ENCODE measurements at regions not wholly inside any gene's neighbourhood (a gene's known extent, or its start where the extent isn't known, plus 50 kb on each side); places are given as distances from the start of the nearest gene placed in this dataset. TPM values are rescaled to one million over a fixed set of nuclear protein-coding genes. Genes with fewer than 3 reads are reported as not detected.

DNA sequence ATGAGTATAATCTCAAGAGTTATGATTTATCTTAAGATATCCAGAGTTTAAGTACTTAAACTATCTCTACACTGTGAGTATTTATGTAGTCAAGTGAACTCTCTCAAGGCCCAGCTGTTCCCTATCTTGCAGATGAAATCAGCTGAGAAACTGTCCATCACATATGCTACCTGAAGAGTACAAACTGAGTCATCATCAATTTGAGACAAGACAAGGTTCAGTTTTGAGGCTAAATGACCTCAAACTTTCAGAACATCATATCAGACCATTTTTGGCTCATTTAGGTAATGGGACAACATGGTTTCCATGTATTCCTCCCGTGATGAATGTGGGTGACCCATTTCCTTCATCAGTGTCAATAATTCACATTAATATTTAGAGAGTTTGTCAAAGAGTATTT lies 53.1 kb upstream of the AUTS2 start:
- H3K27me3 ChIP-seq (ENCODE audit: control insufficient read depth in 4 of 4, insufficient read depth in 4 of 4, low read length in 3 of 4), result no peaks in the 10 kb centered on the region
- H3K36me3 ChIP-seq (ENCODE audit: control insufficient read depth in 4 of 4, insufficient read depth in 3 of 4, low read depth in 1 of 4, low read length in 3 of 4), result no peaks in the 10 kb centered on the region
- H3K4me3 ChIP-seq (ENCODE audit: low read depth in 1 of 3, low read length in 3 of 3), result no peak overlapping the region
- H3K9ac ChIP-seq (ENCODE audit: low read depth in 1 of 2, low read length in 2 of 2), result no peak overlapping the region
- no peaks in the 10 kb centered on the region for H3K4me1 ChIP-seq (ENCODE audit: control insufficient read depth in 4 of 4, insufficient read depth in 4 of 4, low read length in 3 of 4)
- 74% methylated on average over 1 of the region's 1 CpG for WGBS
- peaks cover 0 to 7% (median 4%) of the 10 kb centered on the region in 4 donors for H3K9me3 ChIP-seq (ENCODE audit: control insufficient read depth in 4 of 4, low read length in 3 of 4)
- TF ChIP-seq NR2F2 (IDR thresholded peaks at IDR 0.05) (no peak), RXRA (IDR thresholded peaks at IDR 0.05) (no peak), FOXA1 (IDR thresholded peaks at IDR 0.05) (no peak), SP1 (IDR thresholded peaks at IDR 0.05) (no peak), JUND (IDR thresholded peaks at IDR 0.05) (no peak), YY1 (IDR thresholded peaks at IDR 0.05) (no peak), RAD21 (IDR thresholded peaks at IDR 0.05) (no peak)
- TF ChIP-seq, protein P1, sequence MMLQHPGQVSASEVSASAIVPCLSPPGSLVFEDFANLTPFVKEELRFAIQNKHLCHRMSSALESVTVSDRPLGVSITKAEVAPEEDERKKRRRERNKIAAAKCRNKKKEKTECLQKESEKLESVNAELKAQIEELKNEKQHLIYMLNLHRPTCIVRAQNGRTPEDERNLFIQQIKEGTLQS (IDR thresholded peaks at IDR 0.05), result no peak
- TF ChIP-seq, protein P2, sequence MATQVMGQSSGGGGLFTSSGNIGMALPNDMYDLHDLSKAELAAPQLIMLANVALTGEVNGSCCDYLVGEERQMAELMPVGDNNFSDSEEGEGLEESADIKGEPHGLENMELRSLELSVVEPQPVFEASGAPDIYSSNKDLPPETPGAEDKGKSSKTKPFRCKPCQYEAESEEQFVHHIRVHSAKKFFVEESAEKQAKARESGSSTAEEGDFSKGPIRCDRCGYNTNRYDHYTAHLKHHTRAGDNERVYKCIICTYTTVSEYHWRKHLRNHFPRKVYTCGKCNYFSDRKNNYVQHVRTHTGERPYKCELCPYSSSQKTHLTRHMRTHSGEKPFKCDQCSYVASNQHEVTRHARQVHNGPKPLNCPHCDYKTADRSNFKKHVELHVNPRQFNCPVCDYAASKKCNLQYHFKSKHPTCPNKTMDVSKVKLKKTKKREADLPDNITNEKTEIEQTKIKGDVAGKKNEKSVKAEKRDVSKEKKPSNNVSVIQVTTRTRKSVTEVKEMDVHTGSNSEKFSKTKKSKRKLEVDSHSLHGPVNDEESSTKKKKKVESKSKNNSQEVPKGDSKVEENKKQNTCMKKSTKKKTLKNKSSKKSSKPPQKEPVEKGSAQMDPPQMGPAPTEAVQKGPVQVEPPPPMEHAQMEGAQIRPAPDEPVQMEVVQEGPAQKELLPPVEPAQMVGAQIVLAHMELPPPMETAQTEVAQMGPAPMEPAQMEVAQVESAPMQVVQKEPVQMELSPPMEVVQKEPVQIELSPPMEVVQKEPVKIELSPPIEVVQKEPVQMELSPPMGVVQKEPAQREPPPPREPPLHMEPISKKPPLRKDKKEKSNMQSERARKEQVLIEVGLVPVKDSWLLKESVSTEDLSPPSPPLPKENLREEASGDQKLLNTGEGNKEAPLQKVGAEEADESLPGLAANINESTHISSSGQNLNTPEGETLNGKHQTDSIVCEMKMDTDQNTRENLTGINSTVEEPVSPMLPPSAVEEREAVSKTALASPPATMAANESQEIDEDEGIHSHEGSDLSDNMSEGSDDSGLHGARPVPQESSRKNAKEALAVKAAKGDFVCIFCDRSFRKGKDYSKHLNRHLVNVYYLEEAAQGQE (IDR thresholded peaks at IDR 0.05), result no peak
- TF ChIP-seq, protein P3, sequence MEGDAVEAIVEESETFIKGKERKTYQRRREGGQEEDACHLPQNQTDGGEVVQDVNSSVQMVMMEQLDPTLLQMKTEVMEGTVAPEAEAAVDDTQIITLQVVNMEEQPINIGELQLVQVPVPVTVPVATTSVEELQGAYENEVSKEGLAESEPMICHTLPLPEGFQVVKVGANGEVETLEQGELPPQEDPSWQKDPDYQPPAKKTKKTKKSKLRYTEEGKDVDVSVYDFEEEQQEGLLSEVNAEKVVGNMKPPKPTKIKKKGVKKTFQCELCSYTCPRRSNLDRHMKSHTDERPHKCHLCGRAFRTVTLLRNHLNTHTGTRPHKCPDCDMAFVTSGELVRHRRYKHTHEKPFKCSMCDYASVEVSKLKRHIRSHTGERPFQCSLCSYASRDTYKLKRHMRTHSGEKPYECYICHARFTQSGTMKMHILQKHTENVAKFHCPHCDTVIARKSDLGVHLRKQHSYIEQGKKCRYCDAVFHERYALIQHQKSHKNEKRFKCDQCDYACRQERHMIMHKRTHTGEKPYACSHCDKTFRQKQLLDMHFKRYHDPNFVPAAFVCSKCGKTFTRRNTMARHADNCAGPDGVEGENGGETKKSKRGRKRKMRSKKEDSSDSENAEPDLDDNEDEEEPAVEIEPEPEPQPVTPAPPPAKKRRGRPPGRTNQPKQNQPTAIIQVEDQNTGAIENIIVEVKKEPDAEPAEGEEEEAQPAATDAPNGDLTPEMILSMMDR (IDR thresholded peaks at IDR 0.05; ENCODE audit: low read depth, low read length, missing input control), result no peak
- TF ChIP-seq, protein P4, sequence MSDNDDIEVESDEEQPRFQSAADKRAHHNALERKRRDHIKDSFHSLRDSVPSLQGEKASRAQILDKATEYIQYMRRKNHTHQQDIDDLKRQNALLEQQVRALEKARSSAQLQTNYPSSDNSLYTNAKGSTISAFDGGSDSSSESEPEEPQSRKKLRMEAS (IDR thresholded peaks at IDR 0.05), result no peak
- TF ChIP-seq, protein P5, sequence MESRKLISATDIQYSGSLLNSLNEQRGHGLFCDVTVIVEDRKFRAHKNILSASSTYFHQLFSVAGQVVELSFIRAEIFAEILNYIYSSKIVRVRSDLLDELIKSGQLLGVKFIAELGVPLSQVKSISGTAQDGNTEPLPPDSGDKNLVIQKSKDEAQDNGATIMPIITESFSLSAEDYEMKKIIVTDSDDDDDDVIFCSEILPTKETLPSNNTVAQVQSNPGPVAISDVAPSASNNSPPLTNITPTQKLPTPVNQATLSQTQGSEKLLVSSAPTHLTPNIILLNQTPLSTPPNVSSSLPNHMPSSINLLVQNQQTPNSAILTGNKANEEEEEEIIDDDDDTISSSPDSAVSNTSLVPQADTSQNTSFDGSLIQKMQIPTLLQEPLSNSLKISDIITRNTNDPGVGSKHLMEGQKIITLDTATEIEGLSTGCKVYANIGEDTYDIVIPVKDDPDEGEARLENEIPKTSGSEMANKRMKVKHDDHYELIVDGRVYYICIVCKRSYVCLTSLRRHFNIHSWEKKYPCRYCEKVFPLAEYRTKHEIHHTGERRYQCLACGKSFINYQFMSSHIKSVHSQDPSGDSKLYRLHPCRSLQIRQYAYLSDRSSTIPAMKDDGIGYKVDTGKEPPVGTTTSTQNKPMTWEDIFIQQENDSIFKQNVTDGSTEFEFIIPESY (IDR thresholded peaks at IDR 0.05), result no peak
- DNase-seq (ENCODE audit: low spot score), result no peak
- no peak overlapping the region for H3K27ac ChIP-seq (ENCODE audit: low read depth in 1 of 2, low read length in 2 of 2)

Small RNA genes in the stretch of these regions (small RNA-seq; reads per million reads assigned to genes)
- not detected for gene MTATP6P21
- not detected for gene RF00019
- gene RNA5SP231, result not detected
- not detected for gene RNU6-229P
- not detected for gene RNU6-832P
